Ammon's horn (tissue), 1 donor: ENCODE measurements at regions not wholly inside any gene's neighbourhood (a gene's known extent, or its start where the extent isn't known, plus 50 kb on each side); places are given as distances from the start of the nearest gene placed in this dataset.

Experiments used
- DNase-seq: peaks from one replicate; pipeline ENCODE4 v3.0.0-alpha.2; 2016; ENCODE audit warnings: low spot score

GRCh38 chr5:32990593-32991420 is 279.7 kb downstream of the NPR3 start:
- DNase-seq: no peak

GRCh38 chr5:32991421-32991815 is 280.3 kb downstream of the NPR3 start:
- no peak for DNase-seq

DNA sequence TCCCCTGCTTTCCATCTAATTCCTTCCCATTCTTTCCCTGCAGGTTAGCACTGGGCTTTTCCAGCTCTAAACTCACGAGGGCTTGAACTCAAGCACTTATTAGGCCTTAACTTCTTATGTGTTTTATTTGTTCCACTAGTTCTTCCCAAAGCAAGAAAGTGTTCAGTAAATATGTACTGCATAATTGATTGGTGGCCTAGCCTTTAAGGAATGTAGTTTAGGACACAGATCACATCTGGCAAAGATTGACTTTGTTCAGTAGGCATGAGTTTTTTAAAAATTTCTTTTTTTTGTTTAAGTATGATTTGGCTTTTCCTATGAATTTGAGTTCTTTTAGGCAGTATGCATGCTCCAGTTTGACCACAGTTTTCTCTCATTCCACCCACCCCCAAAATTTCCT is 285.2 kb downstream of the NPR3 start:
- DNase-seq: no peak

GRCh38 chr5:33008751-33009418 is 297.8 kb downstream of the NPR3 start:
- DNase-seq: no peak

GRCh38 chr5:33010846-33011245 is 299.7 kb downstream of the NPR3 start:
- no peak for DNase-seq

GRCh38 chr5:33011801-33012200 is 300.7 kb downstream of the NPR3 start:
- no peak for DNase-seq

DNA sequence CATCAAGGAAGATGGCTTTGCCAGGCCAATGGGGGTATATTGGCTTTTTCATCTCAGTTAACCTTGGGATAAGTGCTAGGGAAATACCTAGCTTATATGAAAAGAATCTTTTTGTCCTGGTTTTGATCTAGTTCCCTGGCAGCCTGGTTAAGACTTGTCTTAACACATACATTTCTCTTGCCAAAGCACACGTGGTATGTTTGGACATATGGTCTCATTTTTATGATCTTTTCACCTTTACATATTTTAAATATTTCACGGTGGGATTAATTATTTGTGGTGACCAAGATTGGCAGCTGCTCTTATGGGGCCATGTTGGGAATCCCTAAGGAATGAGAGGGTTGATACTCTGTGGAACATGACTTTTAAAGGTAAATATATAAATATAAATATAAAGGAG is 312.5 kb downstream of the NPR3 start:
- DNase-seq: no peak

DNA sequence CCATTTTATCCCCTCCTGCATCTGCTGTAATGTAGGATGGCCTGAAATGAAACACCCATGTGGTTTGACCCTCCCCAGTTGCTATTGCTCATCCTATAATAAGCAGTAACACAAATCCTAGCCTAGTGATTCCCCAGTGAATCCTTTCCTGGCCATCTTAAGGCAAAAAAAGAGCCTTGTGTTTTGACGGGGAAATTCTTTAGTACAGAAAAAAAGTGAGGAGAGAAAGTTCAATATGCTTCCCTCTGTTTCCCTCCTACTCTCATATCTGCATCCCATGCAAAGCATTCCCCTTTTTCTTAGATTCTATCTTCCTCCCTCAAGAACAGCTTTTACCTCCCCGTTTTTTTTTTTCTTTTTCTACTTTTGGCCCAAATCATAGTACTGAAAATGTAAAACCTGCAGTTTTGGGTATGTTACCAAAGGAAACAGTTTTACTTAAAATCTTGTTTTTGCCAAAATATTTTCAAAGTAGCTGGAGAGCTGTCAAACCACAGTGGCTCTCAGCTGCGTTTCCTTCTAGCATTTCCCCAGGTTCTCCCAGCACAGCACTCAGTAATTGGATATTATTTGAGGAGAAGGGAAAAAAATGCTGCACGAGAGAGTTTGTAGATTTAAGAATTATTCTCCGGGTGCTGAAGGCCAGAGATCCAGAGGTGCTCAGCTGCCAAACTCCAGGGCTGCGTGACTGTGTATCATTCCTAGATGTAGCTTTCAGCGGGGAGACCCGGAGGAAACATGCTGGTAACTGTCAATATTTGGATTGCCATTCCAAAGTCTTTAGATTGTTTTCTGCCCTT is 321.4 kb downstream of the NPR3 start:
- DNase-seq: no peak

DNA sequence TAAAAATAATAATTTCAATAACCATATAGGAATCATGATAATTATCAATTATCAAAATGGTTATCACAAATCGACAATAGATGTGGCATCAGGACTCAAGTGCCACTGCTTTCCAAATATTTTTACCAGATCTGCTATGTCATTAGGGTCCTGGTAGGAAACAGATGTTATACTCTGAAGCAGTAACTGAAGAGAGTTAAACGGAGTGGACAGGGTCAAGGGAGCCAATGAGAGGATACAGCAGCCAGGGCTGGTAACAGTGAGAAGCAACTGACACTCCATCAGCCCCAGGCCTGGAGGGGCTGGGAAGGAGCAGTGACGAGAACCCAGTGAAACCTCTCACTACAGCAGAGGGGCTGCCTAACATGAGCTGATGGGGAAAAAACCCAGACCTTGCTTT is 322.4 kb downstream of the NPR3 start:
- DNase-seq: no peak

- no peak for DNase-seq
Measured at GRCh38 chr5:33034777-33035176, 323.7 kb downstream of the NPR3 start.

GRCh38 chr5:33035851-33036527 is 324.9 kb downstream of the NPR3 start:
- no peak for DNase-seq

DNA sequence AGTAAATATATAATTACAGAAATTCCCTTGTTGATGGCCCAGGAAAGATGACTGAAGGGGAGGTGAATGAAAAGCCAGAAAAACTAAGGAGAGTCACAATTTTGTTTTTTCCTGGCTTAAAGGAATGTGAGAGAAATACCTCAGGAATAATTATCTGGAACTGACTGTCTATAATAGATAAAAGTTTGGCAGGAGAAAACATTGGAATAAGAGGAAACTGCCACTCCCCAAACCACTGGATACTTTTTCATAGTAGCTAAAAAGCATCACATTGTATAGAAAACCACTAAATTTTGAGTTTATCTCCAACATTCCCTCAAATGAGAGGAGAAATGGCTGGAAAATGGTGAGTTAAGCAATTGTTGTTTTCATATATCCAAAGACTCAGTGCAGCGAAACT is 326.0 kb downstream of the NPR3 start:
- DNase-seq: no peak

DNA sequence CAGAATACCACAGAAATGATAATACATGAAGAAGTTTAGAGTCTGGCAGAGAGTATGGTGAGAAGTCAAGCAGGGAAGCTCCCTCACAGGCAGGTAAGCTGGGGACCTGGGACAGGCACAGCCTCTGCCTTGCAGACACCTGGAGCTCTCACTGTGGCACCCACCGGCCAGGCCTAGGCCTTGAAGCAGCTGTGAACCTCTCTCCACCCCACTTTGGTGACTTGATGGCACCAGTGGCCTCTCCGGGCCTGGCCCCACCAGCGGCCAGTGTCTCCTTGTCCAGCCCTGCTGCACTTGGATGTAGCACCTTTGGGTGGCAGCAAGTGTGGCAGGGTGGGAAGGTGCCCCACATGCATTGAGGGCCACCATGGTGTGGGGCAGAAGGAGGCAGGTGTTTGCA is 330.5 kb downstream of the NPR3 start:
- DNase-seq: no peak

DNA sequence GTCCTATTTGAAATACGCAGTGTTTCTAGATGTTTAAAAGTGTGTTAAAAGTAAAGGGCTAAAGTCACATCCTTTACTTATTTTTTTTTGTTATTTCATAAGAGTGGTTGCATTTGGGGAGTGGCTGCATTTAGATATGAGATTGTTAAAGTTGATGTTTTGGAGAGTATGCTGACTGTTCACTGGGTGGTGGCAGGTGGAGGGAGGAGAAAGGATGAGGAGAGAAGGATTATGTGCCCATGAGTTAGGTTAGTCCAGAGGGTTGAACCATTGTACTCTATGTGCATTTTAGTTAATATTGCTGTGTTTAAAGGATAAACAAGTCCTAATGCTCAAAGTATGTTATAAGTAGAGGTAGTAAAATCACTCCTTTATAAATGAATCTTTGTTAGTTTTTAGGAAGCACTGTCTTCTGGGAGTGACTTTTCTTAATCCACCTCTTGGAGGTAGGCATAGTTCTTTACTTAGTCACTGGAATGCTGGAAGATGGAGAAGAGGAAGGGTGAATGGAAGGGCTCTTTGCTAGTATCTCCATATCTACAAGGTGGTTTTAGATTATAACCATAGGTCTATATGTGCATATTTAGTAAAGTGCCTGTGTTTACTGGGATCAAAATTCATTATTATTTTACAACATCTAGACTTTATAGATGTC is 332.3 kb downstream of the NPR3 start:
- no peak for DNase-seq

GRCh38 chr5:33046091-33046490 is 335.0 kb downstream of the NPR3 start:
- no peak for DNase-seq

DNA sequence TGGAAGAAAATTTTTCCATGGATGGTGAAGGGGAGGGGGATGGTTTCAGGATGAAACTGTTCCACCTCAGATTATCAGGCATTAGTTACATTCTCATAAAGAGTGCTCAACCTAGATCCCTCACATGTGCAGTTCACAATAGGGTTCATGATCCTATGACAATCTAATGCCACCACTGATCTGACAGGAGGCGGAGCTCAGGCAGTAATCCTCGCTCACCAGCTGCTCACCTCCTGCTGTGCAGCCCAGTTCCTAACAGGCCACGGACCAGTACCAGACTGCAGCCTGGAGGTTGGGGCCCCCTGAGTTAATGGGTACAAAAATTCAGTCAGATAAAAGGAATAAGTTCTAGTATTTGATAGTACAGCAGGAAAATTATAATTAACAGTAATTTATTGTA is 337.2 kb downstream of the NPR3 start:
- DNase-seq: no peak

GRCh38 chr5:33049298-33049697 is 338.2 kb downstream of the NPR3 start:
- no peak for DNase-seq

- DNase-seq: no peak
Measured at GRCh38 chr5:33049842-33050241, 338.7 kb downstream of the NPR3 start.

GRCh38 chr5:33059081-33059480 is 348.0 kb downstream of the NPR3 start:
- DNase-seq: no peak

DNA sequence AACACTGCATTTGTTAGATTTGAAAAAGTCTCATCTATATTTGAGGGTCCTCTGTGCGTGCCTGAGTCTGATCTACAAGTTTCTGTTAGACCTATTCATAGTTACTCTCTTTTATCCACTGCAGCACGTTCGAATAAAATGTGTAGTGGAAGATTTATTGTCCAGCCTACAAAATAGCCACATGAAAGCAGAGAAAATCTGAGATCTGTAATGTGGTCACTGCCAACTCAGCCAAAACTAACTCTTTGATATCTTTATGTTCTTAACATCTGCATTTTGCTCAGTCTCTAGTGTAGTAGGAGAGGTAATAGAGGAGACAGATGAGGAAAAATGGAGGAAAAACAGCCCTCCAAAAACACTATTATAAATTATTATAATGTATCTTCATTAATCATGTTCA is 354.0 kb downstream of the NPR3 start:
- no peak for DNase-seq

DNA sequence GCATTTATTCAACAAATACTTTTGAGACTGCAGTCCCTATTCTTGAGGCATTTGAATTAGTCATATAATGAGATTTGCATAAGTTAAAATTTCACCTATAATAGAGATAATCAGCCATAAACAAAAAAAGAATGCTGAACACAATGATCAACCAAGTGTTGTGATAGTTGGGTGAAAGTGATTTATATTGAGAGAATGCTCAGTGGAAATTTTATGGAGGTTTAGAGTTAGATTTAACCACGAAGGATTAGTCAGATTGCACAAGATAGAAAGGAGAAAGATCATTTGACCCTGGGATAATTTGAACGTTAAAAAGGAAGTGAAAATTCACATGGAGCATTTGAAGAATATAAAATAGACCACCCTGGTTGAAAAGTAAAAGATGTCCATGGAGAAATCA is 356.2 kb downstream of the NPR3 start:
- no peak for DNase-seq

DNA sequence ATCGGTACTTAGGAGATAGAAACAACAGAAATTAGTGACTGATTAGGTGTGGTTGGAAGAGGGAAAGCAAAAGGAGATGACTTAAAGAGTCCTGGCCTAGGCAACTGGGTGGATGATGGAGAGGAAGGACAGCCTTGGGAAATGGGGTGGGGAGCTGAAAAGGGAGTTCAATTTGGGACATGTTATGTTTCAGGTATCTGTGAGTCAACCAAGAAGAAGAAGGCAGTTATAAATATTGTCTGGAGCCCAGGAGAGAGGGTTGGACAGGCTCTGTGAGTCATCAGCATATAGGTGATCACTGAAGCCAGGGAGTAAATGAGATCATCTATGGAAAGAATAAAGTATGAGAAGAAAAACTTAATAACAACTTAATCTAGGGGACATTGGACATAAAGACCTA is 357.7 kb downstream of the NPR3 start:
- DNase-seq: no peak
